ENCODE measurements at regions not wholly inside any gene's neighbourhood (a gene's known extent, or its start where the extent isn't known, plus 50 kb on each side); places are given as distances from the start of the nearest gene placed in this dataset.
"Not testable (repeated sequence)": the region's sequence is repeated elsewhere in the genome, so short reads cannot be mapped to it uniquely, and the experiment has no call there.

DNA sequence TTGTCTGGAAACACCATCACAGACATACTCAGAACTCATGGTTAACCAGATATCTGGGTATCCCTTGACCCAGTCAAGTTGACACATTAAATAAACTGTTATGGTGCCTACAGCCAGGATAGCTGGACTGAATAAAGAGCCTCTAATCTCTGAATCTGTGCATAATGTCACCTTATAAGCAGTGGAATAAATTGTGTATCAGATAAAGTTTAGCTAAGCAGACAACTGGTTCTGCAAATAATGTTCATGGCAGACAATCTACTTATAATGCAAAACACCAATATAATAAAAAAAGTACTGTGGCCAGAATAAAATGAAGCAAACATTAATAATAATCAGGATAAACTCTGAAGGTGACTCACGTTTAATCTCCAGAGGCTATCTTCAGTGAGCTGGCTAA is 628.5 kb upstream of the FAT3 start:
- DNase-seq = no peak

DNA sequence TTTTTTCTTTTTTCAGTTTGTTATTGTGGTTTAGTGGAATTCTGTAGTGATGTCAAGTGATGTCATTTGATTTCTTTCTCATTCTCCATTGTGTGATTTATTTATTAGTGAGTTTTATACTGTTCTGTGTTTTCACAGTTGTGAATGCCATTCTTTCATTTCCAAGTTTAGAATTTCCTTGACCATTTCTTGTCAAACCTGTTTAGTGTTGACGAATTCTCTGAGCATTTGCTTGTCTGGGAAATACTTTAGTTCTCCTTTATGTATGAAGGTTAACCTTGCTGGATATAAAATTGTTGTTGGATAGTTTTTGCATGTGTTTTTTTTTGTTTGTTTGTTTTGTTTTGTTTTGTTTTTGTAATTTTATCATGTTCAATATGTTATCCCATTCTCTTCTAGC is 633.6 kb upstream of the FAT3 start:
- DNase-seq = no peak

DNA sequence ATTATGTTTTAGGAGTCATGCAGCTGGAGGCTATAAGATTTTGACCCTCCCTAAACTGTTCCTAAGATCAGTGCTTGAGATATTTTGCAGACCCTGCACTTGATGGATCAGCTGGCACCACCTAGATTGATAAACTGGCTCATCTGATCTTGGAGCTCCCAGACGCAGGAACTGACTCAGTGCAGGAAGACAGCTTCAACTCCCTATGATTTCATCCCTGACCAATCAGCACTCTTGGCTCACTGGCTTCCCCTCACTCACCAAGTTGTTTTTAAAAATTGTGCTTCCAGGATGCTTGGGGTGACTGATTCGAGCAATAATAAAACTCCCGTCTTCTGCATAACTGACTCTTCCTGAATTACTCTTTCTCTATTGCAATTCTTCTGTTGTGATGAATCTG is 637.5 kb upstream of the FAT3 start:
- no peak for DNase-seq

DNA sequence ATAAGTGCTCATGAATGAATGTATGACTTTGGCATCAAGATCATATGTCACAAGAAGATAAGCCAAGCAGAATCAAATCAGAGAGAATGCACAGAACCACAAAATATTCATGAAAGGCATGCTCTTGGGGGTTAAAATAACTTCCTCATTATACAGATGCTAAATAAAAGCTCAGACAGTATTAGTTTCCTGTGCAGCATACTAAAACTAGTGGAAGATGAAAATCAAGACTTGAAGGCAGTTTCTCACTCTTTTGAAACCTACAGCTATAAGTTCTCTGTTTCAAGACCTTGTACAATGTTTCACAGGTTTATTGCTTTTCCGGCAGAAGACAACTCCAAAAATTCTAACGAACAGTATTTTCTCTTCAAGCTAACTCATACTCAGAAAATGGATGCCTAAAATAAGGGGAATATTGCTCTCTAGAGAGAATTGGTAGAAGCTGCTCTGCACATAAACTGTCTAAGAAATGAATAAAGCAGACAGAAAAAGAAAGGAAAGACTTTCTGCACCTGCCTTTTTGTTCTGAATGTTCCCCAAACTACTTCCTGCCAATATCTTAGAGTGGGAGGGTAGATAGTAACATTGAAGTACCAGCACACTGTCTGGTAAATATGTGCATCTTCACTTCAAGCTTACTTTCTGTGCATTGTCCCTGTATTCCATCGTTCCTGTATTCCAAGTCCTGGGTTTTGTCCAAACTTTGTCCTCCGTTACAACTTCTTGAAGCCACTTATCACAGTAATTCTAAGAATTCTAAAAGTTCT is 639.4 kb upstream of the FAT3 start:
- DNase-seq = no peak

DNA sequence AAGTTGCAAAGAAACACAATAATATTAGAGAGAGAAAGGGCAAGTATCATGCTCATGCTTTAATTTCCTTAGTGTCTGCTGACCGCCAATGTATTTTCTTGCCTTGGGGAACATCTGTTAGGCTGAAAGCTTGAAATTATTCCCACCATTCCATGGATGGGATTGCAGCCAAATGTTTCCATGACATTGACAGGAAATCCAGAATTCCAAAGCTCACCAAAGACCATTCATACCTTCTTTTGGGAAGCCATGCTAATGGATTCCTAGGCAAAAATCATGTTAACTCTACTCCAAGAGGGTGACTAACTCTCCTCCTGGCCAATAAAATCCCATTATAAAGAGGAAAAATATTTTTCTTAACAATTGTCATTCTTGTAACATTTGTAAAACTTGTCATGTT is 661.4 kb upstream of the FAT3 start:
- no peak for DNase-seq

DNA sequence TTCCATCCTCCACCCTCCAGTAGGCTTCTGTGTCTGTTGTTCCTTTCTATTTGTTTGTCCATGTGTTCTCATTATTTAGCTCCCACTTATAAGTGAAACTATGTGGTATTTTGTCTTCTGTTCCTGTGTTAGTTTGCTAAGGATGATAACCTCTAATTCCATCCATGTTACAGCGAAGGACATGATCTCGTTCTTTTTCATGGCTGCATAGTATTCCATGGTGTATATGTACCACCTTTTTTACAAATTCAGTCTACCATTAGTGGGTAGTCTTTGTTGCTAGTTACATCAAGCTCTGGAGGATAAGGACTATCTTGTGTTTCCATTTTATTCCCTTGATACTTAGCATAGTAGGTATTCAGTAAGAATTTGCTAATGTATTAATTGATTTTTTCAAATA is 664.2 kb upstream of the FAT3 start:
- DNase-seq = no peak

DNA sequence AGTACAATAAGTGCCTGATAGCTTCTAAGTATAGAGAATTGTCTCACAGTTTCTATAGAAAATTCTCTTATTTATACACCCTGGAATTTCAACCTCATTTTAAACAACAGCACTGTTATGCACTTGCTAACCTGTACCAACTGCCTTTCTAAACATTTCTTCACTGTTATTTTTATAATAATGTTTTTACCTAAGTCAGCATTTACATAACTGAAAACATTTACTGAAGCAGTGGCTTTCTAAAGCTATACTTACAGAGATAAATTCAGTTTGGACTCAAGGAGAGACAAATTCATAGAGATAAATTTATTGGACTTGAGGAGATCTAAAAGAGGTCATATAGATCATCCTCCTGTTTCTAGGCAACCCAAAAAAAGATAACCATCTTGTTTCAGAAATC is 686.6 kb upstream of the FAT3 start:
- DNase-seq = no peak

DNA sequence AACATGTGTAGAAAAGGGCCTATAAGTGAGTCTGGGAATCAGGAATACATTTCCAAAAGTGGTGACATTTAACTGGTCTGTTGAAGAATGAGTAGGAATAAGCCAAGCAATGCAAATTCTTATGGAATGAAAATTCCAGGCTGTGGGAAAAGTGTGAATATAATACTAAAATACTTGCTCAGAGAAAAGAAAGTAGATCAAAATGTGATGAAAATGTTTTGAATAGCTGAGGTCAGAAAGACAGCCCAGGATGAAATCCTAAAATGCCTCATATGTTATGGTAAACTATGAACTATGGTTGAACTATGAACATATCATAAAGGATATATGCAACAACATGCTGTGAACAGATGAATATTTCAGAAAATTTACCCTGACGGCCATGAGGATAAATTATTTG is 688.3 kb upstream of the FAT3 start:
- no peak for DNase-seq

DNA sequence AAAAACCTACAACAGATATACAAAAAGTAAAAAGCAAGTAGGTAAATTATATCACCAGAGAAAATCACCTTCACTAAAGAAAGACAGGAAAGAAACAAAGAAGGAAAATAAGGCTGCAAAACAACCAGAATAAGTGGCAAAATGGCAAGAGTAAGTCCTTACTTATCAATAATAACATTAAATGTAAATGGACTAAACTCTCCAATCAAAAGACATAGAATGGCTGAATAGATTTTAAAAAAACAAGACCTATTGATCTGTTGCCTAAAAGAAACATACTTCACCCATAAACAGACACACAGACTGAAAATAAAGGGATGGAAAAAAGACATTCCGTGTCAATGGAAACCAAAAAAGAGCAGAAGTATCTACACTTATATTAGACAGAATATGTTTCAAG is 695.7 kb upstream of the FAT3 start:
- DNase-seq = no peak

DNA sequence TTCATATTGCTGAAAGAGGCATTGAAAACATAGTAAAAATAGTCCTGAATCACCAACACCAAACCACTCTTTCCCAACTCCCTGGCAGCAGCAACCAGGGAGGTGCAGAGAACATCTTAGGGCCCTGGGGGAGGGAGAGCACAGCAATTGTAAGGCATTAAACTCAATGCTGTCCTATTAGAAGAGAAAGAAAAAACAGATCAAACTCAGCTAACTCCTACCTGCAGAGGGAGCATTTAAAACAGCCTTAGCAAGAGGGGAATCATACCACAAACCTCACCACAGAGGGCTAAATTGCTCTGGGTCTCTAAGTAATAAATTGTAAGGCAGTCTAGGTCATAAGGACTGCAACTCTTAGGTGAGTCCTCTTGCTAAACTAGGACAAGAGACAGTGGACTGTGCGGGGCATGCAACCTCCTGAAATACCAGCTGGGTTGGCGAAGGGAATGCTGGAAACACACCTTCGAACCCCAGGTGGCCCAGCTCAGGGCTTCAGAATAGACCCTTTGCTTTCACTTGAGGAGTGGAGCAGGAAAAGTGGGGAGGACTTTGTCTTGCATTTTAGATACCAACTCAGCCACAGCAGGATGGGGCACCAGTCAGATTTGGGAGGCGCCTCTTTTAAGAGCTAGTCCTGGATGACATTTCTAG is 697.1 kb upstream of the FAT3 start:
- DNase-seq = no peak

DNA sequence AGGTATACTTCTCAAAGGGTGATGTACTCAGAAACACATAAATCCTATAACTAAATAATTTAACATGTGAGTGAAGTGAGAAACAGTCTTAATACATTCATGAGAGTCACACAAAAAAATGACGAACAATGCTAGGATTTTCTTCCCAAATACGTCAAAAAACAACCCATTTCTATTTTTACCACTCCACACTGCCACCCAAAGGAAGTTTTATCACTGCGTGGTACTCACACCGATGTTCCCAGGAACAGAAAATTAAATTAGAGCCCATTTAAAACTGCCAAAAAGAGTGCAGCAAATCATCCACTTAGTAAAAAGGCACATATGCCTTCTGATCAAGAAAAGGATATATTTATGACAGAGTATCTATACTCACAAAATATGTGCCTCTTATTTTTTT is 710.9 kb upstream of the FAT3 start:
- DNase-seq = no peak

DNA sequence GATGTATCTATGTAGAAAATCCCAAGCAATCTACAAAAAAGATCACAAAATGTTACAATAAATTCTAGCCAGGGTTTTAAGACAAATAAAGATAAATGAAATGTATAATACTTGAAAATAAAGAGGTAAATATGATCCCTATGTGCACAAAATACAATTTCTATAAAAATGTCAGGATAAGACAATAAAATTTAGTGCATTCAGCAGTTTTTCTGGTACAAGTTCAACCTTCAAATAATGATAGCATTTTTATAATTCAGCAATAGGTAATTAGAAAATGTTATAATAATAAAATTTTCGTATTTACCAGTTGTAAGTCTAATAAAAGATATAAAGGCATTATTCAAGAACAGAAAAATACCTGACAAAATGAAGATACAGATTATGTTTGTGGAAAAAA is 726.8 kb upstream of the FAT3 start:
- no peak for DNase-seq

DNA sequence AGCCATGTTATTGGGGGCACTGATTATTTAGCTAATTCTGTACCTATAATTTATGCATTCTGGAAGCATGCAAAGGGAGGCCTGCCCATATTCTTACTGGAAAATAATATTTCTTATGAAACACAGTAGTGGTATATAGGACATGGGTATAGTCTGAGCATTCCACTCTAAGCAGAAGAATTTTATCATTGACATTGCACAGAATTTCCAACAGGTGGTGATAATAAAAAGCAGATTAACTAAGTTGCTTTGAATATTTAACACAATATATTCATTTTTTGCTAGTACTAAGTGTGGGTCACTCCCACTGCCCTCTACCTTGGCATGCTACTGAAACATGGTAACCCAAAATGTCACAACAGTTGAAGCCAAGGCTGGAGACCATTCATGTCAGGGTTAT is 728.8 kb upstream of the FAT3 start:
- DNase-seq = no peak

DNA sequence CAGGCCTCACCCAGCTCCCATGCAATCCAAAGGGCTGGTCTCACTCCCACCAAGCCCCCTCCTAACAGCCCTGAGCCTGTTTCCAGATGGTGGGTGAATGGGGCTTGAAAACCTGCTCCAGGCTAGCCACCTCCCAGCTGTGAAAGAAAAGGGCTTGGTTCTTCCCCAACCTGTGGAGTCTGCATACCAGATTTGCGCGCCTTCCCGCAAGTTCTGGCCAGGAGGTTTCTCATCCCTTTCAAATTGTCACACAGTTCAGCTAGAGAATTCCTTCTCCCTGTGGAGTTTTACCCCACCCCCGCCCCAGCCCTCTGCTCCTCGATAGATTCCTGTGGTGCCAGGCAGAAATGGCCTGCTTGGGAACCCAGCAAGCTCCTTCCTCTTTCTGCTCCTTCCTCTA is 734.6 kb upstream of the FAT3 start:
- no peak for DNase-seq

DNA sequence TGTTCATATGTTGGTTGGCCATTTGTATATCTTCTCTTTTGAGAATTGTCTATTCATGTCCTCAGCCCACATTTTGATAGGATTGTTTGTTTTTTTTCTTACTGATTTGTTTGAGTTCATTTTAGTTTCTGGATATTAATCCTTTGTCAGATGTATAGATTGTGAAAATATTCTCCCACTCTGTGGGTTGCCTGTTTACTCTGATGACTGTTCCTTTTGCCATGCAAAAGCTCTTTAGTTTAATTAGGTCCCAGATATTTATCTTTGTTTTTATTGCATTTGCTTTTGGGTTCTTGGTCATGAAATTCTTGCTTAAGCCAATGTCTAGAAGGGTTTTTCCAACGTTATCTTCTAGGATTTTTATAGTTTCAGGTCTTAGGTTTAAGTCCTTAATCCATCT is 740.7 kb upstream of the FAT3 start:
- not testable (repeated sequence) for DNase-seq

DNA sequence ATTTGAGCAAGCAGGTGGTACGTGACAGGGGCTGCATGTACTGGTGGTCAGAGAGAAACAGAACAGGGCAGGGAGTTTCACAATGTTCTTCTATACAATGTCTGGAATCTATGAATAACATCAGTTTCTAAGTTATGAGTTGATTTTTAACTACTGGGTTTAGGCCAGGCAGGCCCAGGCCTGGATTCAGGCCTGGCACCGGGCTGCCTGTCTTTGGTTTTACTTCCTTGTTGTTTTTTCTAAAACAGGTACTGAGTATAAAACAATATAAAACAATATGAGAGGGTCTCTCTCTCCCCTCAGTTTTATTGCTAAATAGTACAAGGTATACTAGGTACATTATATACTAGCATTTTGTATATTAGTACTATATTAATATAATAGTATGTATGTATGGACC is 742.7 kb upstream of the FAT3 start:
- not testable (repeated sequence) for DNase-seq

DNA sequence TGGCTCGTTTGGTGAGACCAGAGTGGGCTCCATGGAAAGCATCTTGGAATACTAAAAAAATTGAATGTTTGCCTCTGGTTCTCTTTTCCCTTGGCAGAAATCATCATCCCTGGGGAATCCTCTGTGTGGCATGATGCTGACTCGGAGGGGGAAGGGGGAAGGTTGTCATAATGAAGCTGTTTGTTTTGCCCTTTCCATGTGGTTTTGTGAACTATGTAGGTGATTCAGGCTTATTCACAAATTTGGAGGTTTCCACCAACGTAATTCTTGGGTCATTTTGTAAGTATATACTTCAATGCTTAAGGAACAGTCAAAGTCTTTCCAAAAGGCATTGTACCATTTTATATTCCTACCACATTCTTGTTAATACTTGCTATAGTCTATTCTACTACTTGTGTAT is 754.0 kb upstream of the FAT3 start:
- DNase-seq = no peak

DNA sequence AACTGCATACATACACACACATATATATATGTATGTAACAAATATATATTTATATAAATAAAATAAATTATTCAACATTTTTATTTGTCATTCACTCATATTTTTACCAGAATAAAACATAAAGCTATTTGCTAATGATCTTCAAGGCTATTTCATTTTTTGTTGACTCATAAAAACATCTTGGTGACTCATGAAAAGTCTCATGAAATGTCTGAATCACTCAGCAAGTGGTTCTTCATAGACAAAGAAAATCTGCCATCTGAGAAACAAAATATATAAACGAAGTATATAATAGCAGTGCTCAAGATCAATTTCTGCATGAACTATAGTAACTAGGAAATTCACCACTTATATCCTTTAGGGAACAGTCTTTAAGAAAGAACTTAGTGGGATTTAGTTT is 764.8 kb upstream of the FAT3 start:
- no peak for DNase-seq

DNA sequence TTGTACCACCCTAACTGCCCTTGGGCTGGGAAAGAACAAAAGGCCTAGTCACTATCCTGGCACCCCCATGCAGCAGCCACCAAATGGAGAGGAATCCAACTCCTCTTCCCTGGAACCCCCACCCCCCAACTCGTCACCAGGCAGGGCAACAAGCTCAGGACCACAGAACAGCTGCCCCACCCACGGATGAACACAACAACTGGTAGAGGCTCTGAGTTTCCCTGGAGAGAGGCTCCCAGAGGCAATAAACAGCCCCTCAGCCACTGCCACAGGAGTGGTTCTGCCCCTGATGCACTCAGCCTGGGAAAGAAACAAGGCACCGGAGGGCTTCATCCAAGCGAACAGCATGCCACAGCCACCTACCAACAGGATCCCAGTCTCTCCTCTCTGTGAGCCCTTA is 778.4 kb upstream of the FAT3 start:
- DNase-seq = no peak

DNA sequence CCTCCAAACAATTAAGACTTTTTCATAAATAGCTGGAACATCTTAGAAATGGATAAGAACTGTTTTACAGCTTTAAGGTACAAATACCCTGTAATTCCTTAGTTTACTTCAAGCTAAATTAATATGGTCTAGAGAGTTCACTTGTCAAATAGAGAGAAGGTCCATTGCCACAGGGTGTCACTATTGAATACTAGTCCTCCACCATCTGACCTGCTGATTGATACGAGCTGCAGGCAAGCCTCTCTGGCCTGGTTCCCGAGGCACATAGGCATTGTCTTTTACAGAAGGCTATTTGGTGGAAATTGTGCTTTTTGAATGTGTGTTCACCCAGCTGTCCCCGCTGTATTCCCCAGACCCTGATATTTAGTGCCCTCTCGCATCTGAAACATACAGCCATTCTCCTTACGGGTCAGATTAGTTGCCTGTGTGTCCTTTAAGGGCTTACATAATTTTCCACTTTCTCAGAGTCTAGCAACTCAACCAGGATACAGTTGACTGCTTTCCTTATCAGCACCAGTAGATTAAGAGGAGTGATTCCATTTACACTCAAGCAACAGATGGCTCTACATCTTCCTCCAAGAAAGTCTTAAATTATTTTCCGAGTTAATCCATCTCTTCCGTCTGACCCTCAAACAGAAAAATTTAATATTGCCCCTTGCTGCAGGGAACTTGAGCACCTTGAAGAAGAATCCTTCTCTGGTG is 788.8 kb upstream of the FAT3 start:
- no peak for DNase-seq

DNA sequence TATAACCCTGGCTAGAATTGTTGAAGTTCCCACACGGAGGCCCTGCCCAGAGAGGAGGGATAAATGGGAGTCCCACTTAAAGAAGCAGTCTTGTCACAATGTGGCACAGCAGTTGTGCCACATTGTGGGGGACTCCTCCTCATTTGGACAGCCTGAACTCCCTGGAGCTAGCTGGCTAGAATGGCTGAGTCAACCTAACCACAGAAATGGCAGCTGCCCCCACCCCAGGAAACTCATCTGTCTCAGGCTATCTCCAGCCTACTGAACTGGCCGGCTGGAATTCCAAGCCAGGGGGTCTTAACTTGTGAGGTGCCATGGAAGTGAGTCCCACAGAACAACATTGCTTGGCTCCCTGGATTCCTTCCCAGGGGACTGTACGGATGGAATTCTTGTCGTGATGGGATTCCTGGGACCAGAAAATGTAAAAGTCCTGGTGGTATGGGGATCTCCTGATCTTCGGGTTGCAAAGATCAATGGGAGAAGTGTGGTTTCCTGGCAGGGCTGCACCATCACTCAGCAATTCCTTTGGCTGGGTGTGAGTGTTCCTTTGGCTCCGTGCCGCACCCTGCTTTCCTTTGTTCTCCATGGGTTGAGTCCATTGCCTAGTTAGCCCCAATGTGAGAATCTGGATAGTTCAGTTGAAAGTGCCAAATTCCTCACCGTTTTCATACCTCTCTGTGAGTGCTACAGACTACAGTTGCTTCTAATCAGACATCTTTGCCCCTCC is 791.2 kb upstream of the FAT3 start:
- DNase-seq = no peak

DNA sequence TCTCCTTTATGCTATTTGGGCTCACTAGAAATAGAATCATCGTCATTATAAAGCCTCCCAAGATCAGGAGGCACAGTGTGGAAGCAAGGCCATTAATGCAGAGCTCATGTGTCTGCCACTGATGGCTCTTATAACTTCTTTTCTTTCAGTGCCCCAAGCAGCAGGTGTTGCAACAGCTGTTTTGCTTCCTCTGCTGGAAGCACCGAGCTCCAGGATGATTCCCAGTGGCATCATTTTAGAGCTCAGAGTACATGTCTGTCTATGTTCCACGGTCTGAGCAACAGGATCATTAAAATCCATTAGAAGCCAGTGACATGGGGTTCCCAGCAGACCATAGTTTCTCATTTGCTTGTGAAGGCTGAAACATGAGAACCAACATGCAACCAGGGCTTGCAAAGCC is 803.0 kb upstream of the FAT3 start:
- DNase-seq = peak; percentile 33

DNA sequence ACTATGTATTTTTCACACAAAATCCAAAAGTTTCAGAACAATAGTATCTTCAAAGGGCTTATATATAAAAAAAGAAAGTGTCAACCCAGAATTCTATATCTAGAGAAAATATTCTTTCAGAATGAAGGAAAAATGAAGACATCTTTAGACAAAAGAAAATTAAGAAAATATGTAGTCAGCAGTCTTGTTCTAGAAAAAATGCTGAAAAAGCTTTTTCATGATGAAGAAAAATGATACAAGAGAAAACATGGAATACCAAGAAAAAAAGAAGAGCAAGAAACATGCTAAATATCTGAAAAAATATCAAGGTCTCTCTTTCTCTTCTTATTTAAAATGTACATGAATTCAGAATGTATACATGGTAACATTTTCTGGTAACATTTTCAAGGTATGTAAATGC is 816.8 kb upstream of the FAT3 start:
- no peak for DNase-seq

DNA sequence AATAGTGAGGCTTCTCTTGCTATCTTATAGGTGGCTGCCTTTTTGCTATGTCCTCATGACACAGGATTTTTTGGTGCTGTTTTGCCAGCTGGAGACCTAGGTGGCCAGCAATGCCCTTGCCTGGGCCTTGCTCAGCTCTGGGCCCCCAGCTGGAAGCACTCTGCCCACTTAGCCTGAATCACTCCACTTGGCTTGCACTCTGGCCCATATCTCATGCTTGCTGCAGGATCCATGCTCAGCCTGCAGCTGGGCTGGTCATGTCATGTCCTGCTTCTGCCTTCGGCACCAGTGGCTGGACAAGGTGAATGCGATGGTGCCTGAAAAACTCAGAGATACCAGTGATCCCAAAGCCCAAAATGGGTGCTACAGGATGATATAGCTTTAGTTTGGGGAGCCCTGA is 818.6 kb upstream of the FAT3 start:
- no peak for DNase-seq

All from NCI-H1105 treated with DMSO at 0.1 percent for 48 hours (cell line).